ENCODE measurements at regions not wholly inside any gene's neighbourhood (a gene's known extent, or its start where the extent isn't known, plus 50 kb on each side); places are given as distances from the start of the nearest gene placed in this dataset.

- DNase-seq (ENCODE audit: low read depth): no peak
Measured at GRCh38 chr6:14735956-14736486, 509.8 kb upstream of the JARID2 start.

DNA sequence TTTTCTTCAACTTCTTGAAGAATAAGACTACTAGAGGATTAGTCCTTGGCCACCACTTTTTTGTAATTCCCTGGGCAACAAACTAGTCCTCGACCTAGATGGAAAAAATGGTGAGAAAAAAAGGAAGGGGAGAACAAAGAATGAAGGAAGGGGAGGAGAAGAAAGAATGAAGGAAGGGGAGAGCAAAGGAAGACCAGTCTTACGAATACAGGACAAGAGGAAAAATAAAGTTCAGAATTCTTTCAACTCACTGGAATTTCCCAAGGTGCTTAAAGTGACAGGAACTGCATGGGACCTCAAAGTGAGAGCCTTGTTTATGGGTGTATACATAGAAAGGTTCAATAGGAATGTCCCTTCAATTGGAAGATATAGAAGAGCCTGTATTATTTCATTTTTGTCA is 509.3 kb upstream of the JARID2 start:
- no peak for DNase-seq (ENCODE audit: low read depth)

GRCh38 chr6:14738497-14738896 is 507.4 kb upstream of the JARID2 start:
- no peak for DNase-seq (ENCODE audit: low read depth)

GRCh38 chr6:14738933-14739332 is 506.9 kb upstream of the JARID2 start:
- no peak for DNase-seq (ENCODE audit: low read depth)

DNA sequence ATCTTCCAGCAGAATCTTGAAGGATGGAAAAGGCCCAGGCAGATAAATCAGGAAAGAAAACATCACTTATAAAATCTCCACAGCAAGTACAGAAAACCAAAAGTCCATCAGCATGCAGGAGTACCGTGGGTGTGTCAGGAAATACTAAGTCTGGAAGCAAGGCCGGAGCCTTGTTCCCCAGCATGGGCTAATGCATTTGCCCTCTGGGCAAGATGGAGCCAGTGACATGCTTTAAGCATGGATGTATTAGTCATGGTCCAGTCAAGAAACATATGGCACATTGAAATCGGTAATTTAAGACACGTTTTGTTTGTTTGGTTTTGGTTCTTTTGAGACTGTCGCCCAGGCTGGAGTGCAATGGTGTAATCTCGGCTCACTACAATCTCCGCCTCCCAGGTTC is 506.0 kb upstream of the JARID2 start:
- no peak for DNase-seq (ENCODE audit: low read depth)

DNA sequence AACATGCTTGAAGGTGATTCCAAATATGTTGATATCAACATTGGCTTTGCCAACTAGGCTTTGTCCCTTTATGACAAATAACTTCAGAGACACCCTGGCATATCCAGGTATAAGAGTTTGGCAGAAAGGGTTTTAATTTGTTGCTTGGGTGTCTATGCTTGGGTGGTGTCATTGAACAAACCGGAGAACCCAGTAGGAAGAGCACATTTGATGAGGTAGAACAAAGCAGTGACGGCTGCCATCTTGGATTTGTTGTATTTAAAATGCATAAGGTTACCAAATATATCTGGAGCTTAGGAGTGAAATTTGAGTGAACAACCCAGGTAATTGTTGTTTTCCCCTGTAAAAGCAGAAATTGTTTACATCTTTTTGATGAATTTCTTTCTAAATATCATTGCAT is 503.7 kb upstream of the JARID2 start:
- no peak for DNase-seq (ENCODE audit: low read depth)

DNA sequence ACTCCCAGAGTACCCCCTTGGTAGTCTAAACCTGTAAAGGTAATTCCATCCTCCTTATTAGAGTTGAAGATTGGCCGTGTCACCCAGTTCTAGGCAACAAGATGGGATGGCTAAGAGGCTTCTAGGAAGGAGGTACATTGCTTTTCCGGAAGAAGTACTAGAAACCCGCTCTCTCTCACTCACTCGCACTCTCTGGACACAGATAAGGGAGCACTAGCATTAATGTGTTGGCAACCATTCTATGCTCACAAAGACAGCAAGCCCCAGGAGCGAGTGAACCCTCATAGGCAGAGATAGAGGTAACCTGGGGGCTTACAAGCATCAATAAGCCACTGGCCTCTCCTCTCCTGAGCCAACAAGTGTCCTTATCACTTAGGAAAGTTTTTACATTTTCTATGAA is 503.2 kb upstream of the JARID2 start:
- DNase-seq (ENCODE audit: low read depth): no peak

- no peak for DNase-seq (ENCODE audit: low read depth)
Measured at GRCh38 chr6:14743144-14743473, 502.8 kb upstream of the JARID2 start.

- DNase-seq (ENCODE audit: low read depth): peak; percentile 59
Measured at GRCh38 chr6:14743474-14744211, 502.2 kb upstream of the JARID2 start.

DNA sequence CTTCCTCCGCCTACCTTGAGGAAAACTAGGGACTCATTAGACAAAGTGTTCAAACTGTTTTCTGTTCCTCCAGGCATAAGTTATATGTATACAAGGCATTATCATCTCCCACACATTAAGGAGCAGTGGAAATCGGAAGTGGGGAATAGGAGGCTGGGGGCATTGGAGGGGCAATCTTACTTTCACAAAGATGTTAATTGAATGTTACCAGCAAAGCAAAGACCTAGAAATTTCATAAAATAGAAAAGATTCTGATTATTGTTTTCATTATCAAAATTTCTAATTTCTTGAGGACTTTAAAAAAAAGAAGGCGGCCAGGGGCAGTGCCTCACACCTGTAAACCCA is 501.7 kb upstream of the JARID2 start:
- DNase-seq (ENCODE audit: low read depth): no peak

DNA sequence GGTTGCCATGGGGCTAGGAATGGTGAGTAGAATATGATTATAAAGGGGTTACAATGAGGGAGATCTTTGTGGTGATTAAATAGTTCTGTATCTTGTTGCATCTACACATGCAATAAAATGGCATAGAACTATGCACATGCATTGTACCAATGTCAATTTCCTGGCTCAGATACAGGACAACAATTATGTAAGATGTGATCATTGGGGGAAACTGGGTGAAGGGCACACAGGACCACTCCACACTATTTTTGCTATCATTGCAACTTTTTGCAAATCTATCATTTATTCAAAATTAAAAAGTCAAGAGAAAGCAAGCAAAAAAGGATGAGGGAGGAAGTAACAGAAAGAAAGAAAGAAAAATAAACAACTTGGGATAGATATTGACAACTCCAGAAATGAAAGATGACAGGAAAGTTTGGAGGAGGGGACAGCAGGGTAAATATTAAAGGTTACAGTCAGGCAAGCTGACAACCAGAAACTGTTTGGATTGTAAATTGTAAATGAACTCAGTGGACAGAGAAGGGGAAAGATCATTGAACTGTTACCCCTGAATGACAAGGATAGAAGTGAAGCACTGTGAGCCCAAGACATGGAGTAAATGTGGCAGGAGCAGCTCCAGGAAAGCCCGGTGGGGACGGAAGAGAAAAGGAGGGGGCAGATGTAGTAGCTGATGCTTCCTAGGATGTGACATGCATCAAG is 499.6 kb upstream of the JARID2 start:
- no peak for DNase-seq (ENCODE audit: low read depth)

GRCh38 chr6:14747881-14748520 is 497.9 kb upstream of the JARID2 start:
- no peak for DNase-seq (ENCODE audit: low read depth)

GRCh38 chr6:14748679-14749078 is 497.2 kb upstream of the JARID2 start:
- DNase-seq (ENCODE audit: low read depth): no peak

GRCh38 chr6:14750059-14750661 is 495.7 kb upstream of the JARID2 start:
- DNase-seq (ENCODE audit: low read depth): no peak

DNA sequence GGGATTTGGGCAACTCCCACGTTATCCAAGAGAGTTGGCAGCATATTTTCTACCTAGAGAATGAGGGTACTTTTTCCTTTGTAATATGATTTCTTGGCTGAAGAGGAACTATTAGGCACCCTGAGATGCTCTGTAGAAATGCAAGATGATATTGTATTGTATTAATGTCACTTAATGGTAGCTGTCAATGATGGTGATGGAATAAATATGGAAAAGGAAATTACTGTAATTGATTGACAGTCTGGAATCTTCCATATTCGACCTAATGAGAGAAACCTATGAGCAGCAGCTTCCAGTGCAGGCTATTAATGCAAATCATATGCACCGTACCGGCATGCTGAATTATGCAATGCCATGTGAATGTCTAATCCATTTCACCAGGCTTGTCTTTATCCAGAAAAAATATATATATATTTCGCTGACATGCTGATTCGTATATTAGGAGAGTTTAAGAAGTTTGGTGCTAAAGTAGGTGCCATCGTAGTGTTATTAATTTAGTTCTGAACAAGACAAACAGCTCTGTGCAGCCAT is 494.2 kb upstream of the JARID2 start:
- no peak for DNase-seq (ENCODE audit: low read depth)

GRCh38 chr6:14754751-14755513 is 490.9 kb upstream of the JARID2 start:
- no peak for DNase-seq (ENCODE audit: low read depth)

DNA sequence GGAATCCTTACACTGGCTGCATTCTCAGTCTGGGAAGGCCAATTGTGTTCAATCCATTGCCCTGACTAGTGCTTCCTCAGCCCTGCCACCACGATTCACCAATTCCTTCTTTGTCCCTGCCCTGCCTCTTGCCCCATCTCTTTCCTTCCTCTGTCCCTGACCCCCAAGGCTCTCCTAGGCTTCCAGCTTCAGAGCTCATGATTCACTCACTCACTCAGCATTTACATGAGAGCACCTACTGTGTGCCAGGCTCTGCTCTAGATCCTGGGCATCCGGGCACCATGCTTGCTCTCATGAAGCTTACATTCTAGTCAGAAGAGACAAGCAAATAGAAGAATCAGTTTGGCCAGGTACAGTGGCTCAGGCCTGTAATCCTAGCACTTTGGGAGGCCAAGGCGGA is 489.5 kb upstream of the JARID2 start:
- no peak for DNase-seq (ENCODE audit: low read depth)

DNA sequence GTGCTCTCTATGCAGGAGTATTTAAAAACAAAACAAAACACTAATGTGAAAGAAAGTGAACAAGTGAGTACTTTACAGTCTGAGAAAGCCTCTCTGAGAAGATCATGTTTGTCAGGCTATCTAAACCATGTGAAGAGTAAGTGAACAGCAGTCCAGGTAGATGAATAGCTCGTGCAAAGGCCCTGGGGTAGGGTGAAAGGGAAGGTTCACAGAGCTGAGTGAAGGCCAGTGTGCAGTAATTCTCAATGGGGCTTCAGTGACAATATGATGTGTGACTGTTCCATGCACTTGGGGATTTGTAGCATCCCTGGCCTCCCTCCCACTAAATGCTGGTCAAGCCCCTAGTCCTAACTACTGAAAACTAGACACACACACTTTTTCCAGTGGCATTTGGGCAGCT is 488.9 kb upstream of the JARID2 start:
- no peak for DNase-seq (ENCODE audit: low read depth)

- DNase-seq (ENCODE audit: low read depth): no peak
Measured at GRCh38 chr6:14757418-14757817, 488.5 kb upstream of the JARID2 start.

- no peak for DNase-seq (ENCODE audit: low read depth)
Measured at GRCh38 chr6:14758421-14759081, 487.3 kb upstream of the JARID2 start.

GRCh38 chr6:14759976-14760672 is 485.7 kb upstream of the JARID2 start:
- no peak for DNase-seq (ENCODE audit: low read depth)

All from stimulated activated CD8-positive, alpha-beta memory T cell treated with anti-CD3 and anti-CD28 coated beads, Interleukin-7, amount 100 ng/mL, for 24 hours (primary cell).